Astrocyte (in vitro differentiated cells and primary cell): ENCODE measurements at regions not wholly inside any gene's neighbourhood (a gene's known extent, or its start where the extent isn't known, plus 50 kb on each side); places are given as distances from the start of the nearest gene placed in this dataset.

Experiments
- DNase-seq: peaks from one replicate; pipeline ENCODE4 v3.0.0-alpha.2; 2010; ENCODE audit warnings: low read depth
- FAIRE-seq: peaks from 2 replicates; lab custom pipeline; 2011; peaks lifted over from hg19 to GRCh38; lab: Jason Lieb, UNC
- H2AFZ ChIP-seq: 2 replicates; pipeline ENCODE4 v1.6.0; 2012; ENCODE audit warnings: low read depth, low read length, inconsistent platforms
- H3K27ac ChIP-seq: 2 replicates; pipeline ENCODE4 v1.5.1; 2011; ENCODE audit warnings: low read depth, low read length, inconsistent platforms
- H3K27me3 ChIP-seq: 2 replicates; pipeline ENCODE4 v1.6.0; 2011; ENCODE audit warnings: low read length, inconsistent platforms; ENCODE audit not compliant: insufficient read depth
- H3K36me3 ChIP-seq: 2 replicates; pipeline ENCODE4 v1.5.1; 2011; ENCODE audit warnings: low read length, inconsistent platforms; ENCODE audit not compliant: insufficient read depth
- H3K4me1 ChIP-seq: 2 replicates; pipeline ENCODE4 v1.5.1; 2011; ENCODE audit warnings: low read length, inconsistent platforms; ENCODE audit not compliant: insufficient read depth
- H3K4me2 ChIP-seq: 2 replicates; pipeline ENCODE4 v1.6.0; 2012; ENCODE audit warnings: low read length, inconsistent platforms
- H3K4me3 ChIP-seq: 2 replicates; pipeline ENCODE4 v1.5.1; 2011; ENCODE audit warnings: low read depth, mild to moderate bottlenecking, low read length, inconsistent platforms; ENCODE audit not compliant: insufficient read depth
- H3K79me2 ChIP-seq: 2 replicates; pipeline ENCODE4 v1.6.0; 2012; ENCODE audit warnings: mild to moderate bottlenecking, low read length, inconsistent platforms; ENCODE audit not compliant: insufficient read depth
- H3K9ac ChIP-seq: 2 replicates; pipeline ENCODE4 v1.6.0; 2012; ENCODE audit warnings: mild to moderate bottlenecking, low read length, inconsistent platforms
- H3K9me3 ChIP-seq: 2 replicates; pipeline ENCODE4 v1.5.1; 2012; ENCODE audit warnings: low read depth, mild to moderate bottlenecking, low read length, inconsistent platforms; ENCODE audit not compliant: insufficient read depth
- H4K20me1 ChIP-seq: 2 replicates; pipeline ENCODE4 v1.6.0; 2012; ENCODE audit warnings: low read length, inconsistent platforms; ENCODE audit not compliant: insufficient read depth
- H3K27ac Mint-ChIP-seq: one replicate; pipeline ENCODE4 v1.8.0; 2021; ENCODE audit warnings: mild to moderate bottlenecking, mixed read lengths; ENCODE audit not compliant: unreplicated experiment
- H3K27me3 Mint-ChIP-seq: one replicate; pipeline ENCODE4 v1.8.0; 2021; ENCODE audit warnings: low read depth, mixed read lengths; ENCODE audit not compliant: unreplicated experiment
- H3K36me3 Mint-ChIP-seq: one replicate; pipeline ENCODE4 v1.8.0; 2021; ENCODE audit warnings: low read depth, mixed read lengths; ENCODE audit not compliant: unreplicated experiment
- H3K4me1 Mint-ChIP-seq: one replicate; pipeline ENCODE4 v1.8.0; 2021; ENCODE audit warnings: low read depth, mixed read lengths; ENCODE audit not compliant: unreplicated experiment
- H3K4me3 Mint-ChIP-seq: one replicate; pipeline ENCODE4 v1.8.0; 2021; ENCODE audit warnings: mild to moderate bottlenecking, moderate library complexity, mixed read lengths; ENCODE audit not compliant: unreplicated experiment
- H3K9me3 Mint-ChIP-seq: one replicate; pipeline ENCODE4 v1.8.0; 2021; ENCODE audit warnings: mild to moderate bottlenecking, mixed read lengths; ENCODE audit not compliant: unreplicated experiment
- EZH2 ChIP-seq: IDR thresholded peaks from 2 replicates; pipeline ENCODE4 v1.6.1; 2012; ENCODE audit warnings: mild to moderate bottlenecking, low read length, inconsistent platforms; ENCODE audit not compliant: insufficient read depth
- TF ChIP-seq, protein P1 (sequence below): IDR thresholded peaks from 2 replicates; pipeline ENCODE4 v1.5.1; 2011; ENCODE audit warnings: low read depth, mild to moderate bottlenecking, inconsistent platforms, low read length, moderate library complexity; ENCODE audit not compliant: insufficient read depth

DNA sequence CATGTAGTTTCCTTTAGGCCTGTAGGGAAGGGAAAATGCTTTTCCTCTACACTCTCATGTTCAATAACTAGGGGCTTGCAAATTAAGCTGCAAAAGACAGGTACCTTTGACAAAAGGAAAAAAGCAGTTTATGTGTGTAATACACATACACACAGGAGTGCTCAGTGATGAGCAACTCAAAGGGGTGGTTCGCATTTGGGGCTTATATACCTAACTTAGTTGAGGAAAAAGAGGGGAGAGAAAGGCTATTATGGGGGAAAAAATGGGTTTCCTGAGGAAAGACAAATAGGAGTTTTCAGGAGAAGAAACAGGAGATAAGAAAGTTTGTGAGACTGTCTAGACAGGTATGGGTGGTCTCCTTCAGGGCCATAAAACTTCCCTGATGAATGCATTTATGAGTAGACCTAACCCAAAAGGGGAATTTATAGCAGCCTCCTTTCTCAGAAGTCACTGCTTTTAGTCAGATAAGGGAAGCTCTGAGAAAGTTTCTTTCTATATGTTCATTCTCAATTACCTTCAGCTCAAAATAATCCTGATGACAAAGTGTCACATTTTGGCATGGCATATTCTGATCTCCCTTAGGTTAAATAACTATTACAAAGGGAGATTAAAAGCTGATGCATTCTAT is 55.2 kb upstream of the EZH2 start:
- FAIRE-seq (no peak), DNase-seq (no peak)
- Histone ChIP-seq H3K4me3 (no peak overlapping the region), H2AFZ (no peak overlapping the region), H3K4me2 (no peak overlapping the region), H3K4me1 (no peaks in the 10 kb centered on the region), H3K9ac (no peak overlapping the region), H3K27me3 (no peaks in the 10 kb centered on the region), H3K79me2 (no peaks in the 10 kb centered on the region), H4K20me1 (no peaks in the 10 kb centered on the region), H3K27ac (no peak overlapping the region), H3K36me3 (no peaks in the 10 kb centered on the region), H3K9me3 (no peaks in the 10 kb centered on the region)
- Mint-ChIP-seq H3K36me3 (no peaks in the 10 kb centered on the region), H3K9me3 (no peaks in the 10 kb centered on the region), H3K27ac (no peak overlapping the region), H3K4me1 (no peaks in the 10 kb centered on the region), H3K4me3 (no peak overlapping the region), H3K27me3 (no peaks in the 10 kb centered on the region)
- no peak for TF ChIP-seq EZH2
- TF ChIP-seq, protein P1, sequence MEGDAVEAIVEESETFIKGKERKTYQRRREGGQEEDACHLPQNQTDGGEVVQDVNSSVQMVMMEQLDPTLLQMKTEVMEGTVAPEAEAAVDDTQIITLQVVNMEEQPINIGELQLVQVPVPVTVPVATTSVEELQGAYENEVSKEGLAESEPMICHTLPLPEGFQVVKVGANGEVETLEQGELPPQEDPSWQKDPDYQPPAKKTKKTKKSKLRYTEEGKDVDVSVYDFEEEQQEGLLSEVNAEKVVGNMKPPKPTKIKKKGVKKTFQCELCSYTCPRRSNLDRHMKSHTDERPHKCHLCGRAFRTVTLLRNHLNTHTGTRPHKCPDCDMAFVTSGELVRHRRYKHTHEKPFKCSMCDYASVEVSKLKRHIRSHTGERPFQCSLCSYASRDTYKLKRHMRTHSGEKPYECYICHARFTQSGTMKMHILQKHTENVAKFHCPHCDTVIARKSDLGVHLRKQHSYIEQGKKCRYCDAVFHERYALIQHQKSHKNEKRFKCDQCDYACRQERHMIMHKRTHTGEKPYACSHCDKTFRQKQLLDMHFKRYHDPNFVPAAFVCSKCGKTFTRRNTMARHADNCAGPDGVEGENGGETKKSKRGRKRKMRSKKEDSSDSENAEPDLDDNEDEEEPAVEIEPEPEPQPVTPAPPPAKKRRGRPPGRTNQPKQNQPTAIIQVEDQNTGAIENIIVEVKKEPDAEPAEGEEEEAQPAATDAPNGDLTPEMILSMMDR, result no peak

DNA sequence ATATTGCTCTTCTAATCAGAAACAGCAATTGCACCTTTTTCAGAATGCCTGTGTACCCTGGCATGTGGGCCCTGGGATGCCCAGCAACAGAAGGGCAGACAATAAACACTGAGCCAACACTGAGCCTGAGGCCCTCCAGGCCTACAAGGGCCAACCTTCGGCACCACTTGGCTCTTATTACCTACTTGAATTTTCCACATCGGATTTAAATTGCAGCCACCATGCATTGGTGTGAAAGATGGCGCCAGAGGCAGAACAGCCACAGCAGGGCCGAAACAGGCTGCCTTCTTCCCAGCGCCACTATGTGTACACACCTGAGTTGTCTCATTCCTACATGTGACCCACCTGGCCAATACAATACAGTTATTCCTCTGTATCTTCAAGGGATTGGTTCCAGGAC is 51.4 kb upstream of the EZH2 start:
- H3K79me2 ChIP-seq, result no peaks in the 10 kb centered on the region
- Mint-ChIP-seq H3K4me1 (no peaks in the 10 kb centered on the region), H3K36me3 (no peaks in the 10 kb centered on the region), H3K9me3 (no peaks in the 10 kb centered on the region), H3K27ac (no peak overlapping the region), H3K27me3 (peaks cover 5% of the 10 kb centered on the region), H3K4me3 (no peak overlapping the region)
- no peak for DNase-seq
- no peak overlapping the region for H3K27ac ChIP-seq
- TF ChIP-seq, protein P1, result no peak
- TF ChIP-seq EZH2, result no peak
- no peak overlapping the region for H3K9ac ChIP-seq
- H2AFZ ChIP-seq, result no peak overlapping the region
- H3K4me2 ChIP-seq, result no peak overlapping the region
- H3K9me3 ChIP-seq, result no peaks in the 10 kb centered on the region
- H3K36me3 ChIP-seq, result no peaks in the 10 kb centered on the region
- no peaks in the 10 kb centered on the region for H3K4me1 ChIP-seq
- no peaks in the 10 kb centered on the region for H4K20me1 ChIP-seq
- FAIRE-seq, result no peak
- no peak overlapping the region for H3K4me3 ChIP-seq
- no peaks in the 10 kb centered on the region for H3K27me3 ChIP-seq
